Stromal cell of bone marrow (primary cell): ENCODE measurements at regions not wholly inside any gene's neighbourhood (a gene's known extent, or its start where the extent isn't known, plus 50 kb on each side); places are given as distances from the start of the nearest gene placed in this dataset.
"Not testable (repeated sequence)": the region's sequence is repeated elsewhere in the genome, so short reads cannot be mapped to it uniquely, and the experiment has no call there.

Experiments used
- DNase-seq: peaks from one replicate; pipeline ENCODE4 v3.0.0-alpha.2; 2012; ENCODE audit warnings: low read depth

- DNase-seq: no peak
Measured at GRCh38 chr12:90829044-90829443, 125.9 kb downstream of the CCER1 start.

- DNase-seq: no peak
Measured at GRCh38 chr12:90828621-90829020, 126.4 kb downstream of the CCER1 start.

- no peak for DNase-seq
Measured at GRCh38 chr12:90827567-90827966, 127.4 kb downstream of the CCER1 start.

GRCh38 chr12:90826036-90826435 is 128.9 kb downstream of the CCER1 start:
- no peak for DNase-seq

- no peak for DNase-seq
Measured at GRCh38 chr12:90823859-90824258, 131.1 kb downstream of the CCER1 start.

GRCh38 chr12:90819709-90820108 is 135.3 kb downstream of the CCER1 start:
- no peak for DNase-seq

- peak; percentile 54 for DNase-seq
Measured at GRCh38 chr12:90816353-90817089, 138.5 kb downstream of the CCER1 start.

- no peak for DNase-seq
Measured at GRCh38 chr12:90809940-90810339, 145.0 kb downstream of the CCER1 start.

GRCh38 chr12:90808568-90808967 is 146.4 kb downstream of the CCER1 start:
- DNase-seq: no peak

- no peak for DNase-seq
Measured at GRCh38 chr12:90802727-90803126, 152.2 kb downstream of the CCER1 start.

- peak; percentile 31 for DNase-seq
Measured at GRCh38 chr12:90801776-90802175, 153.2 kb downstream of the CCER1 start.

- no peak for DNase-seq
Measured at GRCh38 chr12:90794212-90794611, 160.8 kb downstream of the CCER1 start.

- DNase-seq: not testable (repeated sequence)
Measured at GRCh38 chr12:90792718-90793117, 162.3 kb downstream of the CCER1 start.

- DNase-seq: no peak
Measured at GRCh38 chr12:90791445-90791844, 163.5 kb downstream of the CCER1 start.

- DNase-seq: no peak
Measured at GRCh38 chr12:90790747-90791146, 164.2 kb downstream of the CCER1 start.

GRCh38 chr12:90773491-90773890 is 181.5 kb downstream of the CCER1 start:
- no peak for DNase-seq

GRCh38 chr12:90770861-90771260 is 184.1 kb downstream of the CCER1 start:
- DNase-seq: no peak

- DNase-seq: no peak
Measured at GRCh38 chr12:90757957-90758356, 197.0 kb downstream of the CCER1 start.

- no peak for DNase-seq
Measured at GRCh38 chr12:90745211-90745610, 209.8 kb downstream of the CCER1 start.

GRCh38 chr12:90741611-90742010 is 213.4 kb downstream of the CCER1 start:
- no peak for DNase-seq

- DNase-seq: peak; percentile 13
Measured at GRCh38 chr12:90729736-90730135, 225.2 kb downstream of the CCER1 start.

- DNase-seq: no peak
Measured at GRCh38 chr12:90712671-90713070, 242.3 kb downstream of the CCER1 start.

GRCh38 chr12:90710711-90711110 is 244.3 kb downstream of the CCER1 start:
- DNase-seq: no peak

- no peak for DNase-seq
Measured at GRCh38 chr12:90706036-90706435, 248.9 kb downstream of the CCER1 start.
